ENCODE measurements at regions not wholly inside any gene's neighbourhood (a gene's known extent, or its start where the extent isn't known, plus 50 kb on each side); places are given as distances from the start of the nearest gene placed in this dataset.

DNA sequence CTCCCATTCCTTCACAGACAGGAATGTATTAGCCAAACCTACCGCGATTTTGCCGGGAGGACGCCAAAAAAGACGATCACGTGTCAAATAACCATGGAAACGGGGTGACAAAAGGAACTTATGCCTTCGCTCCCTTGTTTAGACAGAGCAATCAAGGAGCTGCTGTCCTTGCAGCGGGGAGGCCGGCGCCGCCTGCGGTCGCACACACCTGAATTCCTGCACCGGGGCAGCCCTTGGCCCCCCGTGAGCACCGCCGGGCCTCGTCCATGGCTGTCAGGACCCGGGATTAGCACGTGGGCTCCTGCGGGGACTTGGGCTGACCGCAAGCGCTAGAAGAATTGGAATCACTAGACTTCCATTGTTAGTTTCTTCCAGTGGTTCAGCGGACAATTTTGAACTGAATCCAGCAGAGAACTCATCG is 193.1 kb downstream of the SHQ1 start:
- CTCF ChIA-PET (ENCODE audit: partially characterized antibody): interaction anchor here (1.0 to 3.1 kb wide), 5 partner anchors 11 to 319 kb away, joined by 3 to 39 read pairs (median 6); no protein-coding TSS in a partner anchor
- H3K79me2 ChIP-seq (ENCODE audit: control insufficient read depth in 1 of 2, insufficient read depth in 2 of 2, low read length in 2 of 2): no peaks in the 10 kb centered on the region
- 21% methylated on average over 26 of the region's 26 CpGs; no CpG with 5 or more reads in 1 of the 2 experiments for WGBS, 2 experiments (ENCODE audit: extremely low coverage in 1 of 2, insufficient coverage in 1 of 2, insufficient read length in 1 of 2, insufficient replicate concordance in 2 of 2, low coverage in 1 of 2, low lambda C conversion rate in 2 of 2, missing lambda C conversion rate in 1 of 2)
- H3K23ac ChIP-seq (ENCODE audit: insufficient read length): no peak overlapping the region
- no peaks in the 10 kb centered on the region; a peak in 1 of 7 replicates for H3K27me3 ChIP-seq (replicated peaks in 1 of 4; ENCODE audit: control insufficient read depth in 3 of 4, extremely low read depth in 1 of 4, insufficient read depth in 3 of 4, low read length in 3 of 4)
- H3K4me1 ChIP-seq (replicated peaks in 1 of 4; ENCODE audit: control insufficient read depth in 3 of 4, insufficient read depth in 4 of 4, low read length in 3 of 4): peaks cover 0 to 2% (median 0%) of the 10 kb centered on the region in 4 experiments; a peak in 1 of 7 replicates
- peak overlapping the region; percentile 42 to 57; a peak in 3 of 4 replicates for H3K4me2 ChIP-seq (ENCODE audit: insufficient read depth in 1 of 2, low read depth in 2 of 2, low read length in 2 of 2)
- H3K4ac ChIP-seq (replicated peaks; ENCODE audit: insufficient read length, low read depth, low read length): no peak overlapping the region
- H3K4me3 ChIP-seq (ENCODE audit: extremely low read depth in 1 of 4, insufficient read depth in 2 of 4, low read depth in 3 of 4, low read length in 4 of 4): peak overlapping the region in 1 of 4 experiments; percentile 35; a peak in 2 of 8 replicates
- H4K91ac ChIP-seq (replicated peaks; ENCODE audit: insufficient read length, low read length): no peak overlapping the region
- POLR2A ChIA-PET (ENCODE audit: partially characterized antibody): interaction anchor here (0.6 kb wide), 1 partner anchor 10 kb away, joined by 3 read pairs; no protein-coding TSS in a partner anchor
- H4K8ac ChIP-seq (ENCODE audit: extremely low read depth, insufficient read depth, low read length): no peak overlapping the region
- no peak overlapping the region for H4K5ac ChIP-seq (ENCODE audit: insufficient read length, low read depth, low read length)
- peak; percentile 25 to 80 for DNase-seq (ENCODE audit: low read depth in 1 of 2, low spot score in 2 of 2)
- no peaks in the 10 kb centered on the region for H4K20me1 ChIP-seq (replicated peaks in 1 of 2; ENCODE audit: control insufficient read depth in 1 of 2, insufficient read depth in 2 of 2, low read length in 2 of 2)
- no peaks in the 10 kb centered on the region for H3K79me1 ChIP-seq (ENCODE audit: low read depth, low read length)
- no peak overlapping the region for H3K9ac ChIP-seq (replicated peaks in 1 of 4; ENCODE audit: extremely low read depth in 1 of 4, low read depth in 3 of 4, low read length in 3 of 4)
- H3K14ac ChIP-seq (ENCODE audit: insufficient read length): no peak overlapping the region
- H2BK15ac ChIP-seq (ENCODE audit: low read length): no peak overlapping the region
- no peak overlapping the region for H2AK5ac ChIP-seq (ENCODE audit: low read depth, low read length)
- H3K18ac ChIP-seq (ENCODE audit: extremely low read depth, low read length): 0 out of 2 replicates have a peak overlapping the region, but pooled peaks have one; percentile 27
- H2BK20ac ChIP-seq (ENCODE audit: low read length): no peak overlapping the region
- FAIRE-seq: peak; percentile 76
- H2BK5ac ChIP-seq (ENCODE audit: low read depth, low read length): no peak overlapping the region
- H2BK12ac ChIP-seq (ENCODE audit: low read depth, low read length): no peak overlapping the region
- H2AFZ ChIP-seq (ENCODE audit: low read length): no peak overlapping the region
- no peak overlapping the region for H2BK120ac ChIP-seq (replicated peaks; ENCODE audit: low read depth, low read length)
- H3K9me3 ChIP-seq (ENCODE audit: insufficient read depth in 2 of 2, low read depth in 1 of 2, low read length in 1 of 2): no peaks in the 10 kb centered on the region
- no peak overlapping the region for H3K27ac ChIP-seq (ENCODE audit: low read depth, low read length)
- H3K56ac ChIP-seq (replicated peaks; ENCODE audit: insufficient read length, low read depth, low read length): no peak overlapping the region
- no peaks in the 10 kb centered on the region for H3K36me3 ChIP-seq (ENCODE audit: control insufficient read depth in 2 of 4, insufficient read depth in 4 of 4, low read length in 3 of 4)
- H3K23me2 ChIP-seq (ENCODE audit: low read depth, low read length): peaks cover 6% of the 10 kb centered on the region; the same call in 1 of the 2 replicates
- no peak for TF ChIP-seq SRF (IDR thresholded peaks at IDR 0.05; ENCODE audit: low read depth, low read length)
- no peak for TF ChIP-seq RFX5 (IDR thresholded peaks at IDR 0.05; ENCODE audit: borderline replicate concordance, low read depth, low read length)
- TF ChIP-seq HDAC2 (IDR thresholded peaks at IDR 0.05; ENCODE audit: borderline replicate concordance in 1 of 2, low read depth in 2 of 2, low read length in 2 of 2): peak in 1 of 2 experiments; percentile 66; a peak in 1 of 4 replicates
- TF ChIP-seq YY1 (IDR thresholded peaks at IDR 0.05; ENCODE audit: low read depth, low read length): peak; percentile 12; the same call in 1 of the 2 replicates
- TF ChIP-seq E2F6 (IDR thresholded peaks at IDR 0.05): peak; percentile 91
- TF ChIP-seq KDM1A (IDR thresholded peaks at IDR 0.05; ENCODE audit: borderline replicate concordance, low read length): no peak; the same call in 1 of the 2 replicates
- peak; percentile 28 for TF ChIP-seq ASH2L (IDR thresholded peaks at IDR 0.05; ENCODE audit: low read length)
- peak; percentile 13 for TF ChIP-seq NANOG (IDR thresholded peaks at IDR 0.05; ENCODE audit: insufficient read depth, low read depth, low read length, poor library complexity, severe bottlenecking)
- peak; percentile 93 for TF ChIP-seq MAX (IDR thresholded peaks at IDR 0.05)
- peak; percentile 29 to 36; a peak in 2 of 4 replicates for TF ChIP-seq RAD21 (IDR thresholded peaks at IDR 0.05 in 1 of 2, conservative IDR thresholded peaks at IDR 0.05 in 1 of 2; ENCODE audit: low read depth in 2 of 2, low read length in 2 of 2)
- no peak for TF ChIP-seq SUZ12 (IDR thresholded peaks at IDR 0.05; ENCODE audit: low read length)

Measured in H1 (cell line).